ENCODE measurements at regions not wholly inside any gene's neighbourhood (a gene's known extent, or its start where the extent isn't known, plus 50 kb on each side); places are given as distances from the start of the nearest gene placed in this dataset.

GRCh38 chr3:8156138-8156537 lies 345.5 kb upstream of the LMCD1 start:
- no peak for TF ChIP-seq POLR2A (IDR thresholded peaks at IDR 0.05)
- TF ChIP-seq CTCF (IDR thresholded peaks at IDR 0.05), result no peak
- TF ChIP-seq POLR2AphosphoS5 (IDR thresholded peaks at IDR 0.05), result no peak
- TF ChIP-seq EP300 (IDR thresholded peaks at IDR 0.05), result no peak
- no peak for DNase-seq
- no peaks in the 10 kb centered on the region for H3K4me1 ChIP-seq
- 64 to 73% (median 66%) methylated on average over 6 of the region's 6 CpGs for WGBS, 5 donors
- H3K9me3 ChIP-seq, result no peaks in the 10 kb centered on the region
- H3K4me3 ChIP-seq, result no peak overlapping the region
- no peaks in the 10 kb centered on the region for H3K36me3 ChIP-seq
- intact Hi-C loops (cut with DNase I; ENCODE audit: low total_unique reads), result no loop called here
- H3K27me3 ChIP-seq, result no peaks in the 10 kb centered on the region
- H3K27ac ChIP-seq, result no peak overlapping the region

GRCh38 chr3:8156831-8157230 lies 344.8 kb upstream of the LMCD1 start:
- H3K4me1 ChIP-seq, result no peaks in the 10 kb centered on the region
- TF ChIP-seq POLR2AphosphoS5 (IDR thresholded peaks at IDR 0.05) (no peak), POLR2A (IDR thresholded peaks at IDR 0.05) (no peak), EP300 (IDR thresholded peaks at IDR 0.05) (no peak), CTCF (IDR thresholded peaks at IDR 0.05) (no peak)
- no peak for DNase-seq
- H3K4me3 ChIP-seq, result no peak overlapping the region
- H3K27me3 ChIP-seq, result no peaks in the 10 kb centered on the region
- H3K9me3 ChIP-seq, result no peaks in the 10 kb centered on the region
- 93 to 97% (median 96%) methylated on average over 2 of the region's 2 CpGs for whole genome bisulfite sequencing, 5 donors
- H3K27ac ChIP-seq, result no peak overlapping the region
- intact Hi-C loops (cut with DNase I; ENCODE audit: low total_unique reads), result no loop called here
- no peaks in the 10 kb centered on the region for H3K36me3 ChIP-seq

GRCh38 chr3:8157640-8158039 lies 344.0 kb upstream of the LMCD1 start:
- Histone ChIP-seq H3K27me3 (no peaks in the 10 kb centered on the region), H3K4me3 (no peak overlapping the region), H3K4me1 (no peaks in the 10 kb centered on the region), H3K9me3 (no peaks in the 10 kb centered on the region), H3K27ac (no peak overlapping the region), H3K36me3 (no peaks in the 10 kb centered on the region)
- no peak for TF ChIP-seq POLR2AphosphoS5 (IDR thresholded peaks at IDR 0.05)
- DNase-seq, result no peak
- intact Hi-C loops (cut with DNase I; ENCODE audit: low total_unique reads), result no loop called here
- 78 to 87% (median 84%) methylated on average over 4 of the region's 4 CpGs for WGBS, 5 donors

GRCh38 chr3:8164145-8164544 lies 337.5 kb upstream of the LMCD1 start:
- TF ChIP-seq POLR2AphosphoS5 (IDR thresholded peaks at IDR 0.05) (no peak), CTCF (IDR thresholded peaks at IDR 0.05) (no peak), EP300 (IDR thresholded peaks at IDR 0.05) (no peak), POLR2A (IDR thresholded peaks at IDR 0.05) (no peak)
- no peaks in the 10 kb centered on the region for H3K4me1 ChIP-seq
- no peak for DNase-seq
- H3K27me3 ChIP-seq, result no peaks in the 10 kb centered on the region
- H3K36me3 ChIP-seq, result no peaks in the 10 kb centered on the region
- no peak overlapping the region for H3K4me3 ChIP-seq
- WGBS, 5 donors, result 75 to 94% (median 78%) methylated on average over 1 of the region's 1 CpG
- intact Hi-C loops (cut with DNase I; ENCODE audit: low total_unique reads), result no loop called here
- H3K27ac ChIP-seq, result no peak overlapping the region
- H3K9me3 ChIP-seq, result no peaks in the 10 kb centered on the region

GRCh38 chr3:8166014-8166413 lies 335.6 kb upstream of the LMCD1 start:
- H3K27ac ChIP-seq, result no peak overlapping the region
- H3K4me3 ChIP-seq, result no peak overlapping the region
- H3K9me3 ChIP-seq, result no peaks in the 10 kb centered on the region
- no peaks in the 10 kb centered on the region for H3K27me3 ChIP-seq
- no peaks in the 10 kb centered on the region for H3K36me3 ChIP-seq
- 84 to 93% (median 85%) methylated on average over 2 of the region's 2 CpGs for WGBS, 5 donors
- no peaks in the 10 kb centered on the region for H3K4me1 ChIP-seq
- no peak for DNase-seq
- intact Hi-C loops (cut with DNase I; ENCODE audit: low total_unique reads), result no loop called here
- no peak for TF ChIP-seq CTCF (IDR thresholded peaks at IDR 0.05)
- TF ChIP-seq POLR2A (IDR thresholded peaks at IDR 0.05), result no peak
- TF ChIP-seq EP300 (IDR thresholded peaks at IDR 0.05), result no peak
- no peak for TF ChIP-seq POLR2AphosphoS5 (IDR thresholded peaks at IDR 0.05)

Measured in stomach (tissue), 8 donors.